ENCODE measurements at regions not wholly inside any gene's neighbourhood (a gene's known extent, or its start where the extent isn't known, plus 50 kb on each side); places are given as distances from the start of the nearest gene placed in this dataset.

DNA sequence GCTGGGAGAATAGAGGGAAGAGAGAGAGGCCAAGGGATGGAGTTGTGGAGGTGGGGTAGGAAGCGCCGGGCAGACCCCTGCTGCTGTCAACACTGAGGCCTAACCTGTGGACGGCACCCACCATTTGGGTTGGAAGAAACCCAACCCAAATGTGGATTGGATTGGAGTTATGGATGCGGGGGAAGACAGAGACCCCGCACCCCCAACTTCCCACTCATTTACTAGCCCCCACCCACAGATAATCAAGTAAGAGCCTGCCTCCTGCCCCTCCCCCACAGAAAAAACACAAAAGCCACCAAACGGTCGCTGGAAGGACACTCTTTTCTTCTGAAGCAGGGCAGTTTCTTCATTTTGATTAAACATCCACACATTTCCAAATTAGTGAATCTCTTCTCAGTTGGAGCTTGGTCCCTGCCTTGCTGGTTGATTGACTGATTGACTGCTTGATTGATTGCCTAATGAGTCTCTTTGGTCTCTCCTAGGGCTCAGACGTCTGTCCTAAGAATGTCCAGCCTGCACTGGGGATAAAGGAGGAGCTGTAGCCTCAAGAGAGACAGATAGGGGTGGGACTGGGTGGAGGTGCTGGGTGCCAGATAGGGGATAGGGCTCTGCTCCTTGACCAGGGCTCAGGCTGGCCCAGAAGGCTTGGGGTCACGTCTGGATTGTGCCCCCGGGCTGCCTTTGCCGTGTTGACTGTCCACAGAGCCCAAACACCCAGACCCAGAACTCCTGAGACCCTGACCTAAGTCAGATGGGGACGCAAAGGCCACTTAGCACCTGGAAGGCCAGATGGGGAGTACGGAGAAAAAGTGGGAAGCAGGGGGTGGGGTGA is 74.9 kb upstream of the FOXP4 start:
- TF ChIP-seq, protein P1, sequence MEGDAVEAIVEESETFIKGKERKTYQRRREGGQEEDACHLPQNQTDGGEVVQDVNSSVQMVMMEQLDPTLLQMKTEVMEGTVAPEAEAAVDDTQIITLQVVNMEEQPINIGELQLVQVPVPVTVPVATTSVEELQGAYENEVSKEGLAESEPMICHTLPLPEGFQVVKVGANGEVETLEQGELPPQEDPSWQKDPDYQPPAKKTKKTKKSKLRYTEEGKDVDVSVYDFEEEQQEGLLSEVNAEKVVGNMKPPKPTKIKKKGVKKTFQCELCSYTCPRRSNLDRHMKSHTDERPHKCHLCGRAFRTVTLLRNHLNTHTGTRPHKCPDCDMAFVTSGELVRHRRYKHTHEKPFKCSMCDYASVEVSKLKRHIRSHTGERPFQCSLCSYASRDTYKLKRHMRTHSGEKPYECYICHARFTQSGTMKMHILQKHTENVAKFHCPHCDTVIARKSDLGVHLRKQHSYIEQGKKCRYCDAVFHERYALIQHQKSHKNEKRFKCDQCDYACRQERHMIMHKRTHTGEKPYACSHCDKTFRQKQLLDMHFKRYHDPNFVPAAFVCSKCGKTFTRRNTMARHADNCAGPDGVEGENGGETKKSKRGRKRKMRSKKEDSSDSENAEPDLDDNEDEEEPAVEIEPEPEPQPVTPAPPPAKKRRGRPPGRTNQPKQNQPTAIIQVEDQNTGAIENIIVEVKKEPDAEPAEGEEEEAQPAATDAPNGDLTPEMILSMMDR (IDR thresholded peaks at IDR 0.05), result no peak
- TF ChIP-seq POLR2A (IDR thresholded peaks at IDR 0.05), result no peak

Data from esophagus squamous epithelium (tissue), 4 donors.